Small intestine (tissue), 7 donors: ENCODE measurements at regions not wholly inside any gene's neighbourhood (a gene's known extent, or its start where the extent isn't known, plus 50 kb on each side); places are given as distances from the start of the nearest gene placed in this dataset.

Experiments used
- DNase-seq, 2 donors: peaks; one replicate each; pipeline versions ENCODE4 v3.0.0 to v3.0.0-alpha.2; 2013
- FAIRE-seq: peaks from 2 replicates; lab custom pipeline; 2012; peaks lifted over from hg19 to GRCh38; lab: Jason Lieb, UNC
- H3K27ac ChIP-seq, 3 donors: one replicate each; pipeline ENCODE4 v1.5.1; 2013; ENCODE audit warnings: low read length in 2 of 3, mild to moderate bottlenecking in 2 of 3, control low read depth in 1 of 3, inconsistent platforms in 1 of 3, low read depth in 1 of 3, moderate library complexity in 1 of 3
- H3K27me3 ChIP-seq, 3 donors: one replicate each; pipeline ENCODE4 v1.6.1; 2013; ENCODE audit warnings: low read length in 3 of 3, inconsistent platforms in 1 of 3; ENCODE audit not compliant: control insufficient read depth in 3 of 3, insufficient read depth in 3 of 3
- H3K36me3 ChIP-seq, 3 donors: one replicate each; pipeline ENCODE4 v1.6.1; 2013; ENCODE audit warnings: low read length in 3 of 3, inconsistent platforms in 1 of 3, low read depth in 1 of 3, mild to moderate bottlenecking in 1 of 3, moderate library complexity in 1 of 3; ENCODE audit not compliant: control insufficient read depth in 3 of 3, insufficient read depth in 2 of 3
- H3K4me1 ChIP-seq, 3 donors: one replicate each; pipeline ENCODE4 v1.6.1; 2013; ENCODE audit warnings: low read length in 2 of 3, inconsistent platforms in 1 of 3, low read depth in 1 of 3, mild to moderate bottlenecking in 1 of 3, moderate library complexity in 1 of 3; ENCODE audit not compliant: control insufficient read depth in 3 of 3, insufficient read depth in 2 of 3
- H3K4me3 ChIP-seq, 3 donors: one replicate each; pipeline ENCODE4 v1.5.1; 2013; ENCODE audit warnings: low read length in 3 of 3, control low read depth in 1 of 3, inconsistent platforms in 1 of 3, low read depth in 1 of 3, mild to moderate bottlenecking in 1 of 3, moderate library complexity in 1 of 3
- H3K9me3 ChIP-seq, 2 donors: one replicate each; pipeline ENCODE4 v1.6.1; 2013; ENCODE audit warnings: low read depth in 1 of 2, low read length in 1 of 2; ENCODE audit not compliant: control insufficient read depth in 2 of 2, insufficient read depth in 1 of 2
- WGBS, 3 donors: extraction: QIAGEN DNeasy Blood & Tissue Kit; methylation state at CpG; one replicate each; pipeline ENCODE4 v1.1.7; 2013; 5-methylcytosine and 5-hydroxymethylcytosine counted together
- donor health status: healthy with polysubstance abuse.
- donor health status: control.
- donor health status: control.
- donor health status: Bipolar disorder and iron deficiency.
- donor health status: healthy.

DNA sequence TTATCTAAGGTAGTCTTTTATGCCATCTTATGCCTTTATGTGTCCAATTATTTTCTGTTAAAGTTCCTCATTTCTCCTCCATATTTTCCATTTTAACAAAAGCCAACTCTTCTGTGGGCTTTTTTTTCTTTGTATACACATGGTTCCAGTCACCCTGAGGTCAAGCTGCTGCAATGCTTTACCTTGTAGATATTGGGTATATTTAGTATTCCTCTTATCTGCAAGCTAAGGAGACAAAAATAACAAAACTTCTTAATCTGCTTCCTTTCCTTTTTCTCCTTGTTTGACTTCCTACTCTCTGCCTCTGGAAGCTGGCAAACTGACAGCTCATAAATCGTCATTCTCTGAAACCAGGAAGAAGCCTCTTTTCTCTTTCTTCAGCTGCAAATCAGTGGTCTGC is 885.0 kb upstream of the LRRN3 start:
- no peak for DNase-seq
- no peak overlapping the region for H3K4me3 ChIP-seq
- no peak for FAIRE-seq
- no peak overlapping the region for H3K27ac ChIP-seq
- H3K9me3 ChIP-seq, result no peaks in the 10 kb centered on the region
- H3K27me3 ChIP-seq, result no peaks in the 10 kb centered on the region
- H3K36me3 ChIP-seq, result no peaks in the 10 kb centered on the region
- no peaks in the 10 kb centered on the region for H3K4me1 ChIP-seq
- WGBS, 3 donors, result 9 to 19% (median 18%) methylated on average over 1 of the region's 1 CpG

DNA sequence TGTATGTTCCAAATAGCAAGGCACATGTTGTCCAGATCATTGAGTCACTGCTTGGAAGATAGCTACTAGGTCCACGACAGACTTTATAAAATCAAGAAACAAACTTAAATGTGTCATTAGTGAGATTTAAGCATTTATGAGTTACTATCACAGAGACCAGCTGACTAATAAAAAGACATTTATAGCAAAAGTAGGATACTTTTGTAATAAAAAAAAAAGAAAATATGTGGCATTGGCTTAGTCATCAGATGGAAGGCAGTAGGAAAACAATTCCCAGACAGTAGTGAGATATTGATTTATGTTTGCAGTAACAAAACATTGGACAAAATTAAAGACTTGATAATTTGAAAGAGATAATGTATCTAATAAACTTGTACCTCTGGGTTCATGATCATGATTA is 881.0 kb upstream of the LRRN3 start:
- H3K4me3 ChIP-seq, result no peak overlapping the region
- H3K36me3 ChIP-seq, result no peaks in the 10 kb centered on the region
- peaks cover 0 to 7% of the 10 kb centered on the region in 2 donors for H3K9me3 ChIP-seq
- H3K4me1 ChIP-seq, result no peaks in the 10 kb centered on the region
- no peak overlapping the region for H3K27ac ChIP-seq
- FAIRE-seq (no peak), DNase-seq (no peak)
- 76 to 85% (median 83%) methylated on average over 1 of the region's 1 CpG for WGBS, 3 donors
- no peaks in the 10 kb centered on the region for H3K27me3 ChIP-seq

DNA sequence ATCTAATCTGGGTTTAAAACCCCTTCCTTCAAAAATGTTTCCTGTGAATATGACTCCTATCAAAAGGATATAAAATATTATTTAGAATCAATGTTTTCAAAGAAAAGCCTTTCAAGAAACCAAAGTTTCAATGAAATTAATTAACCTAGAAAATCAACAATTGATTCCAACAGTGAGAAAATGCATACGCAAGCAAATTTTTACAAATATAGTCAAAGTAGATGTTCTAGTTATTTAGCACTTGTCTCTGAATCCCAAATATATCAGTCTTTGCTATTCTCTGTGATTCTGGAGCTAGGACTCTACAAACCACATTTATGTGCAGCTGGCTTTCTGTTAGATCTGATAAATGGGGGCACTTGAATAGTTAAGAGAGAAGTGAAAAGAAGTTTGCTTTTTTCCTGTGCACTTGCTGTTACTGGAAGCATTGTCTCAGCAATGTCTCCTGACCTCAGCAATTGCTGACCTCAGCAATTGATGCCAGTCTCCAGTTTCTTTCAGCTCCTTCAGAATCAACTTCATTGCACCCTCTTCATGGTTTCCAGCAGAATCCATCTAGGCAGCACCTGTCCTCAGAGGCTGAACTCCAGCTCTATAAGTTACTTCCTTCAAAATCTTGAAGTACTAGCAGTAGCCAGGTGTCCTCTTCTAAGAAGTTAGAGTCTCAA is 879.9 kb upstream of the LRRN3 start:
- no peak for FAIRE-seq
- Histone ChIP-seq H3K27me3 (no peaks in the 10 kb centered on the region), H3K27ac (no peak overlapping the region), H3K36me3 (no peaks in the 10 kb centered on the region), H3K4me3 (no peak overlapping the region), H3K9me3 (peaks cover 0 to 7% of the 10 kb centered on the region in 2 donors), H3K4me1 (no peaks in the 10 kb centered on the region)
- 96 to 98% (median 96%) methylated on average over 1 of the region's 1 CpG for WGBS, 3 donors
- no peak for DNase-seq

DNA sequence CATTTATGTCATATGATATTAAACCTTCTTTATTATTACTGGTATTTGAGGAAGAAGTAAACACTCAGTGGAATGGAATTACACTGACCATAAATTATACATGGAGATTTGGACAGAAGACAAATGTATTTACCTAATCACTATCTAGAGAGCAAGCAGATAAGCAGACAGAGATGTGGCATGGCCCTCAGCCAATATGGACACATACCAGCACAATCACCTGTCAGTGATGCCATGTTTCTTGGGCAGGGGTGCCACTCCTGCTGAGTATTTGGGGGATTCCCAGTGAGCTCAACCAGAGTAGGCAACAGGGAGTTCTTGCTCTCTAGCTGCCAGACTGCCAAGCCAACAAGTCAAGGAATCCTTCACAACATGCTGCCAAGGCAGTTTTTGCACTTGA is 866.3 kb upstream of the LRRN3 start:
- Histone ChIP-seq H3K4me3 (no peak overlapping the region), H3K27ac (no peak overlapping the region), H3K4me1 (no peaks in the 10 kb centered on the region), H3K36me3 (no peaks in the 10 kb centered on the region), H3K27me3 (no peaks in the 10 kb centered on the region), H3K9me3 (no peaks in the 10 kb centered on the region)
- no peak for DNase-seq
- no peak for FAIRE-seq

DNA sequence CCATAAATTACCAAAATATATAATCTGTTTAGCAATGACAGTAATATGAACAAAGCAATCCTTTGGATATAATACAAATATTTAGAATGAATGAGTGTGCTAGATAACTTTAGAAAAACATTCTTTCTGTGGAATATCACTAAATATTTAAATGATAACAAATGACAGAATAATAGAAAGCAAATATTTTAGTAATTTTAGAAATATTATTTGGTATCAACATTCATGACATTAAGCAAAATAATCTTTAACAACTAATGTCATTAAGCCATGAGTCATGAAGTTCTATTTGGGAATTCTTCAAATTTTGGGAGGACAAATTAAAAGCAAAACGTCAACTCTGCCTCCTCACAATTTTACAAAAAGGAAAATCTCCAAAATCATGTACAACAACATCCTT is 844.8 kb upstream of the LRRN3 start:
- H3K36me3 ChIP-seq, result no peaks in the 10 kb centered on the region
- no peaks in the 10 kb centered on the region for H3K27me3 ChIP-seq
- H3K4me3 ChIP-seq, result no peak overlapping the region
- no peaks in the 10 kb centered on the region for H3K9me3 ChIP-seq
- 56 to 65% (median 65%) methylated on average over 1 of the region's 1 CpG for WGBS, 3 donors
- FAIRE-seq (peak; percentile 77), DNase-seq (no peak)
- H3K4me1 ChIP-seq, result no peaks in the 10 kb centered on the region
- H3K27ac ChIP-seq, result no peak overlapping the region

DNA sequence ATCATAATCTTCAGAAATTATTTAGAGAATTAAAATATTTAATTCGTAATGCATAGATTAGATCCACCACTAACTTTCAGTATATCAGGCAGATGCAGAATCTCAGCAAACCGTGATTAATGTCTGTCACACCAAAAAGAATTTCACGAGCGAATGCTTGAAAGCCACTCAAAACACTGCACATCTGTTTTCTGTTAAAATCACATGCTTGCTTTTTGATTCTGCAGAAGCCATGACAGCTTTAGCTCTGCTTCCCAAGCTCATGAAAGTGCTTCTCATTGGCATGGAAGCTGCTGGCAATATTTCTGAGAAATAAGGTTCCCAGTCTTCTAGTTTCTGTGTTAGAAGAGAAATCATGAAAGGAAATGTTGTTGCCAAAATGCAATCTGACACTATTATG is 837.8 kb upstream of the LRRN3 start:
- DNase-seq, result no peak
- no peak overlapping the region for H3K4me3 ChIP-seq
- no peaks in the 10 kb centered on the region for H3K4me1 ChIP-seq
- no peaks in the 10 kb centered on the region for H3K27me3 ChIP-seq
- no peak for FAIRE-seq
- H3K9me3 ChIP-seq, result no peaks in the 10 kb centered on the region
- WGBS, 3 donors, result 66 to 81% (median 81%) methylated on average over 4 of the region's 4 CpGs
- no peaks in the 10 kb centered on the region for H3K36me3 ChIP-seq
- no peak overlapping the region for H3K27ac ChIP-seq

DNA sequence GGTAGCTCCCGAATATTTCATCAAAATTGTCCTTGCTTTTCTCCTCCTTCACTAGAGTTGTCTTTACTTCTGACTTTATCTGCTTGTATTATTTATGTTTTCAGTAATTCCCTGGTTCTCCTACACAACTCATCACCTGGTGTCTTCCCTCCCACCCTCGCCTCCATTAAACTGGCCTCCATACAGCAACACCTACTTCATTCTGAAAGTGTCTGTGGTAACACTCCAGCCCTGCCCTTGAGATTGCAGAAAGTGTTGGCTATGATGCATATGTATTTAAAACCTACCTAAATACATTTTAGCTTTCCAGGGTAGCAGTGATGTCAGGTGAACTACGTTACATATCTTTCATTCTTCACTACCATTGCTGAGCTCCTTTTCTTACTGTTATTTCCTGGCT is 833.3 kb upstream of the LRRN3 start:
- H3K27me3 ChIP-seq, result no peaks in the 10 kb centered on the region
- DNase-seq, result no peak
- no peaks in the 10 kb centered on the region for H3K36me3 ChIP-seq
- H3K4me1 ChIP-seq, result no peaks in the 10 kb centered on the region
- FAIRE-seq, result no peak
- no peak overlapping the region for H3K4me3 ChIP-seq
- no peak overlapping the region for H3K27ac ChIP-seq
- WGBS, 3 donors, result 77 to 88% (median 86%) methylated on average over 3 of the region's 3 CpGs
- H3K9me3 ChIP-seq, result no peaks in the 10 kb centered on the region

DNA sequence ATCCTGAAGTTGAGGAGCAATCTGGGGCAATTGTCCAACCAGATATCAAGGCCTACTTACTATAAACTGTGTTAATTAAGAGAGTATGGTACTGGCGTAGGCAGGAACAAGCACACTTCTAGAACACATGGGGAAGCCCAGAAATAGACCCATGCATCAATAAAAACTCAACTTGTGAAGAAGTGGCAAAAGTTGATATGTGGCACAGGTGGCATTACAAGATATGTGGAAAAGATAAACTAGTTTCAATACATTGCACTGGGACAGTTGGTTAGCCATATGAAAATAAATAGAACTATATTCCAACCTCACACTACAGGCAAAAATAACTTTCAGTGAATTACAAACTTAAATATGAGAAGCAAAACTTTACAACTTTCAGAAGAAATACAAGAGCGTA is 828.7 kb upstream of the LRRN3 start:
- Histone ChIP-seq H3K4me1 (no peaks in the 10 kb centered on the region), H3K27ac (no peak overlapping the region), H3K27me3 (no peaks in the 10 kb centered on the region), H3K36me3 (no peaks in the 10 kb centered on the region), H3K4me3 (no peak overlapping the region), H3K9me3 (no peaks in the 10 kb centered on the region)
- FAIRE-seq (no peak), DNase-seq (no peak)
- WGBS, 3 donors, result 72 to 83% (median 74%) methylated on average over 2 of the region's 2 CpGs

DNA sequence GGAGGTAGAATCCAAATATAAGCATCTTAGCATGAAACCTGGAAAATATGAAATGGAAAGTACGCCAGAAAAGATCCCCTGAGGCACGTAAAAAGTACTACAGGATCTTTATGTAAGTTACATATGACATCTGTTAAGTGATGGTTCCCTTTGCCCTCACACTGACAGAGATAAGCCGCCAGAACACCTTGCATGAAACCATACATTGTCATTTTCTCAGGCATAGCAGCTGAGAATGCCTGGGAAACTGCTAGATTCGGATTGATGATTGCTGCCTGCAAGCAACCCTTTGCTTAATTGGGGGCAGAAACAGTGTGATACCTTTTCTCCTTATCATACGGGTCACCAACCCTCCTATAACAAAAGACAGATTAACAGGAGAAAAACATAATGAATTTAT is 826.6 kb upstream of the LRRN3 start:
- Histone ChIP-seq H3K27ac (no peak overlapping the region), H3K27me3 (no peaks in the 10 kb centered on the region), H3K9me3 (no peaks in the 10 kb centered on the region), H3K4me1 (no peaks in the 10 kb centered on the region), H3K36me3 (no peaks in the 10 kb centered on the region), H3K4me3 (no peak overlapping the region)
- WGBS, 3 donors, result 81 to 87% (median 85%) methylated on average over 5 of the region's 5 CpGs
- no peak for FAIRE-seq
- no peak for DNase-seq
